Kidney capillary endothelial cell (primary cell): ENCODE measurements at regions not wholly inside any gene's neighbourhood (a gene's known extent, or its start where the extent isn't known, plus 50 kb on each side); places are given as distances from the start of the nearest gene placed in this dataset.
"Not testable (repeated sequence)": the region's sequence is repeated elsewhere in the genome, so short reads cannot be mapped to it uniquely, and the experiment has no call there.

Experiments
- DNase-seq: peaks from one replicate; pipeline ENCODE4 v3.0.0-alpha.2; 2018; ENCODE audit warnings: low spot score

DNA sequence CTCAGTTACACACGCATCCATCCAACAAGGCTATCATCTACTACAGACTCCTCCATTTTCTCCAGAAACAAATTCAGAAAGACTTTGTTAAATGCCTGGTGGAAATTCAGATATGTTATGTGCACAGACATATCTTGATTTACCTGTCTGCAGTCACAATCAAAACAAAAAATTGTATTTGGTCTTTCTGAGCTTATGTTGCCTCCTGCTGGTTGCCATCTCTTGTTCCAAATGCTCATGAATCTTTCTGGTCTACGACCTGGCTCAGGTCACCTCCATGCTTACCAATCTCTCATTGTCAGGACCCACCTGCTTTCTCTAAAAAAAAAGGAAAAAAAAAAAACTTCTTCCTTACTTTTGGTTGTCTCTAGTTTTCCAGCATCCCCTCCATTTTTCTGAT lies 169.2 kb upstream of the PLXNC1 start:
- peak; percentile 7 for DNase-seq

DNA sequence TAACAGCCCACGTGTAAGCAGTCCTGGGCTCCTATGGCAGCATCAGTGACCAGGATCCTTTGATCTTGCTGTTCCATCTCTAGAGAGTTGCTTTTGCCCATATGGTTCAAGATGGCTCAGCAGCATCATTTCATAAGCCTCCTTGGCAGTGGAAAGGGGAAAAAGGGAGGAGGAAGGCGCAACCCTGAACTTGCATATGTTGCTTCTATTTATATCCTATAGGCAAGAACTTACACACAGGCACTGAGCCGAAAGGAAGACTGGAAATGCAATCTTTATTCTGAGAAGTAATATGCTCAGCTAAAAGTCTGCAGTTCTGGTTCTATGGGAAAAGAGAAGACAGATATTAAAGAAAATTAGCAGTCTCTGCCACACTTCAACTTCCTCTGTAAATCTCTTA lies 167.7 kb upstream of the PLXNC1 start:
- no peak for DNase-seq

DNA sequence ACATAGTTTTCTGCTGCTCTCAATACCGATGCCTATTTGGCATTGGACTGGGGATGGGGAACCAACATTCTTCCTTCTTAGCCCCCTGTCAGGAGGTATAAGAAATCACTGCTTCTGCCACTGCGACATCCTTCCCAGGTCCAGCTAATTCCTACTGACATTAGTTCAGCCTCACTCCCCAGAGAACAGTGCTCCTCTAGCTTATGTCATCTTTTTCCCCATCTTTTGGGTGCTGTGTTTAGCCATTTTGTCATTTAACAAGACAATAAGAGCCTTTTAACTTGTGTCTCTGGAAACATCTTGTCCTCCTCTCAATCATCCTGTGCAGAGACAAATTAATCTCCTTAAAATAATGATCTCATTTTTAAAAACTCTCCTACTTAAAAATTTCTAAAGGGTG lies 167.0 kb upstream of the PLXNC1 start:
- no peak for DNase-seq

DNA sequence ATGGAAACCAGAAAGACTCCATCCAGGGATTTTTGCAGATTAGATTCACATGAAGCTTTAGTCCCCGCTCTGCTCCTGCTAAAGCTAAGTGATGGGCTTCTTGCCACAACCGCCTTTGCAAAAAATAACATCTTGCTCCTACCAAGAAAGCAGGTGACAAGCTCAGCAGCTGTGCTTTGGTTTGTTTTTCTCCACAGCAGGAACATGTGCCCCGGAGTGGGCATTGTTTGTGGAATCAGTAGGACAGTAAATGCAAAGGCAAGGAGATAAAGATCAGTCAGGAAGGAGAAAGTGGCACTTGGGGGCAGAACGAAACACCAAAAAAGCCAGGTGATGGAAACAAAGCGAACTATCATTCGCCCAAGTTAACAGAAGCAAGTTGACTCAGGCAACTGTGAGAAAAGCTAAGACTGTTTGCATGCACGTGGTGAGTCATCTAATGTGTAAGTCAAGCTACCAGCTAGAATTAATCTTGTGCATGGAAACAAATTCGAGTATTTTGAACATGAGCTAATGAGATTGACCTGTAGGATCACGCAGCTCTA lies 165.5 kb upstream of the PLXNC1 start:
- DNase-seq = peak; percentile 8

DNA sequence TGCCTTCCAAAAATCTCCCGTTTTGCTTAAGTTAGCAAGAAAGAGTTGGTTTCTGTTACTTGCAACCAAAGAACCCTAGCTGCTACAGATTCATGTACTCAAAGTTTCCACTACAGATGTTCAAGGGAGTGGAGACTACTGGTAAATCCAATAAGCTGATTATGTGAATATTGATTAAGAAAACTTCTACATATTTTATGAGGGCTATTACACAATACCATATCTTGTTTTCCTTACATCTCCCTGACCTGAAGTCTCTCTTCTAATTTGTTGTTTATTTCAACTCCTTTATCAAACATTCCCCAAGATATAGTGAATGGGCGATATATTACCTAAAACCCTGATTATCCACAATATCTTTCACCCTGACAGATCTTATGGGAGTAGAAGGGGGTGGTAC lies 164.4 kb upstream of the PLXNC1 start:
- DNase-seq = no peak

DNA sequence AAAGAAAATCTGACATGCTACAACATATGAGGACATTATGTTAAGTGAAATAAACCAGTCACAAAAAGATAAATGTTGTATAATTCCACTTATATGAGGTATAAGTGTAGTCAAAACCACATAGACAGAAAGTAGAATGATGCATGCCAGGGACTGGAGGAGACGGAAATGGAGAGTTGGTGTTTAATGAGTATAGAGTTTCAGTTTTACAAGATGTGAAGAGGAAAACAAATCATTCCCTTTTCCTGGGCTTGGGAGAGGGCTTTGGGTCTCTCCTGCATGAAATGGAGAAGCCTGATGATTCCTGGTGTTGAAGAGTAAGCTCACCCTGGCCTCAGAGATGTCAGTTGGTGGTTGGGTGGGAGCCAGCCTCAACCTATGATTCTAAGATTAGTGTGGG lies 158.4 kb upstream of the PLXNC1 start:
- DNase-seq = no peak

DNA sequence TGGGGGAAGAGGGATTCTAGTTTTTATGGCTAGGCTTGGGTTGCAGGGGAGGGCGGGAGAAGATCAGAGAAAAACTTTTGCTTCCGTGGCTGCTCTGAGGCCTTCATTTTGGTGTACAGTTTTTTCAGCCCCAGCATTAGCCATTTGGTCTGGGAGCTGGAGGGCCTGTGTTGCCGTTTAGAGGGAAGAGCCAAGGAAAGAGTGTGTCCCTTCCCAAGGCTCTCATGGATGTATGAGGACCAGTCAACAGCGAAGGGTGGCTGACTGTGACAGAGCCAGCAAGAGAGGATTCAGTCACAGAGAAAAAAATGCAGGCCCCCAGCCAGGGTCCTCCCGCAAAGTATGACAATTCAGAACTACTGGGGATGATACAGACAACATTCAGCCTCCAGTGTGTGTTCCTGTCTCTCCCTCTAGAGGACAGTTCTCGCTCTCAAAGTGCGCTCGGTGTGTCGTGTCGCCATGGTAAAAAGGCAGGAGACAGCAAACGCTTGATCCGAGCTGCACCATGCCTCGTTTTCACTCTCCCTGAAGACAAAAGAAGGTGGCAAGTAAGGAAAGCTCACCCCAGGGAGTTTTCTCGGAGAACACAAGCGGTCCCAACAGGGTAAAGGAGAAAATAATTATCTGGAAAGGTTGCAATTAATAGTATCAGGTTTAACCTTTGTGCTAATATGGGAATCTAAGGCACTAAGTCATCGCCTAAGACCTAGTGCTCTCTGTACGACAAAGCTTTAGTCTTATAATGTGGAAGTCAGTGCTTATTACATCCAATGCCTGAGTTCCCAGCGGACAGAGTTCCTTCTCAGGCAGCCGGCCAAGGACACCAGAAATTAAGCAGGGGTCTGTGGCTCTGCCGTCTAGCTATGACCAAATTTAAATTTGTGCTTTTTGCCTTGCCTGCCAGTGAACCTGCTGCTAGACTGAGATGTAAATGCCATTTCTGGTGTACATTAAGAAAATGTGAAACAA lies 157.3 kb upstream of the PLXNC1 start:
- no peak for DNase-seq

DNA sequence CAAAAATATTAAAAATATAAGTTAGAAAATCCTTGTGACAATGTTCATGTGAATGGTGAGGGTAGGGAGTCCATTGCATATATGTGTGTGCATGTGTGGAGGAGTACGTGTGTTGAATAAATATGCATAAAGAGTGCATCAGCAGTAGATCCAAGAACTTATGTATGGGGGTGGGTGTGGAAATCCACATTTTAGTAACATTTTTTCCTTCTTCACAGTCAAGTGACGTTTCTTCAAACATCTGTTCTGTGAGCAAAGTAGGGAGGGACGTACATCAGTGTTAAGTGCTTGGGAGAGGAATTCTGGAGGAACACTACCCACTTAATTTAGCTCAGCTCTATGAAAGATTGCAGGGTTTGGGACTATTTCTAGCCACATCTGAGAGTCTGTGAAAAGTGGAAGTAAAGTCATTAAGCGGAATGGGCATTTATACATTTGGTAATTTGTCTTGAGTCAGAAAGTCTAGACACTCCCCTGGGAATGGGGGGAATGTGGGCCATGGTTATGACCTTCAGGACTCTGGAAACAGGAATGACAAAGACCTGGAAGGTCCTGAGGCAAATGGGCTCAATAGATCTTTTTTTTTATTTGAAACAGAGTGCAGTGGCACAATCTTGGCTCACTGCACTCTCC lies 156.4 kb upstream of the PLXNC1 start:
- no peak for DNase-seq

DNA sequence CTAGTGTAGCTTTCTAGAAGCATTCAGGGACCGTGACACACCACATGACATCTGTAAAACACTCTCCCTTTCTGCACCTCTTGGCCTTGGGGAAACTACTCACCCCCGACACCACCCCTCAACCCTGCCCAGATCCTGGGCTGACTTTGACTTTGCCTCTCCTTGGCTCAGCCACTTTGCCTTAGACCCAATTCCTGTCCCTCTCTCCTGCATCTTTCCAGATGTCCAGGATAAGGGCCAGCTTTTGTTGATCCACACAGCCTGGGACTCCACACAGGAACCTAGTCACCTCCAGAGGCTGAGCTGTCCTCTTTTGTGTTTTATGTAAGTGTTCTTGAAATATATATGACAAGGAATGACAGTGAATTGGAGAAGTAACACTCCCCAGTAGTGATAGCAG lies 153.7 kb upstream of the PLXNC1 start:
- no peak for DNase-seq

DNA sequence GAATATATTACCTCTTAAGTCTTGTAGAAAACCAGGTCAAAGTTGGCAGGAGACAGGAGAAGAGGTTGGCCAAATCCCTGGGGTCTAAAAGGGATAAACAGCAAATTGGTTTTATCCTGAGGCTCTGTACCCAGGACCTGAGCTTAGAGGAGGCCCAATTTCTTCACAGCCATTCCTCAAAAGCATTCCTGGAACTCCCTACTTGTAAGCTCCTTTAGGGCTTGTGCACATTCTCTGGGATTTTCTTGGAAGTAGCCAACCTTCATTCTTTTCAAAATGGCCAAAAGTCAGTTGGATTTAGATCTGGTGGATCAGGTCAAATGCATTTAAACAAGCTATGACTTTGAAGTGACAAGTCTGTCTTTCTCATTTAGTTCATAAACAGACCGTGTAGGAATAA lies 152.1 kb upstream of the PLXNC1 start:
- DNase-seq = no peak

DNA sequence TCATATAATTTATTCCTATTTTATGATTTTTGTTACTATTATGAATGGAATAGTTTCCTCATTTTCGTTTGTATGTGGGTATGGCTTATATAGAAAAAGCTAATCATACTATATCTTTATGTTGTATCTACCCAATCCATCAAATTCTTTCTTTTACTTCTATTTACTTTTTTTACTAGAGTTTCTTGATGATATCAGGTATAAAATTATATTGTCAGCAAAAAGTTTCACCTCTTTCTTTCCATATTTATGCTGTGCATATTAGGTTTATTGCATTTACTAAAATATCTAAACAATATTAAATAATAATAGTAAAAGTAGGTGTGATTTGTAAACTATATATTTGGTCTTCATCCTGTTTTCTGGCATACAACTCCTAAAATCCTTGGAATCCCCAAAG lies 146.7 kb upstream of the PLXNC1 start:
- DNase-seq = no peak

DNA sequence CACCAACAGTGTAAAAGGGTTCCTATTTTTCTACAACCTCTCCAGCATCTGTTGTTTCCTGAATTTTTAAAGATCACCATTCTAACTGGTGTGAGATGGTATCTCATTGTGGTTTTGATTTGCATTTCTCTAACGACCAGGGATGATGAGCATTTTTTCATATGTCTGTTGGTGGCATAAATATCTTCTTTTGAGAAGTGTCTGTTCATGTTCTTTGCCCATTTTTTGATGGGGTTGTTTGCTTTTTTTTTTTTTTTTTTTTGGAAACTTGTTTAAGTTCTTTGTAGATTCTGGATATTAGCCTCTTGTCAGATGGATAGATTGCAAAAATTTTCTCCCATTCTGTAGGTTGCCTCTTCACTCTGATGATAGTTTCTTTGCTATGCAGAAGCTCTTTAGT lies 145.5 kb upstream of the PLXNC1 start:
- not testable (repeated sequence) for DNase-seq

DNA sequence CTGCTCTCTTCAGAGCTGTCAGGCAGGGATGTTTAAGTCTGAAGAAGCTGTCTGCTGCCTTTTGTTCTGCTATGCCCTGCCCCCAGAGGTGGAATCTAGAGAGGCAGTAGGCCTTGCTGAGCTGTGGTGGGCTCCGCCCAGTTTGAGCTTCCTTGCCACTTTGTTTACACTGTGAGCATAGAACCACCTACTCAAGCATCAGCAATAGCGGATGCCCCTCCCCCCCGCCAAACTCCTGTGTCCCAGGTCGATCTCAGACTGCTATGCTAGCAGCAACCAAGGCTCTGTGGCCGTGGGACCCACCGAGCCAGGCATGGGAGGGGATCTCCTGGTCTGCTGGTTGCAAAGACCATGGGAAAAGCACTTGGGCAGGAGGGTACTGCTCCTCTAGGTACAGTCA lies 140.5 kb upstream of the PLXNC1 start:
- DNase-seq = not testable (repeated sequence)

DNA sequence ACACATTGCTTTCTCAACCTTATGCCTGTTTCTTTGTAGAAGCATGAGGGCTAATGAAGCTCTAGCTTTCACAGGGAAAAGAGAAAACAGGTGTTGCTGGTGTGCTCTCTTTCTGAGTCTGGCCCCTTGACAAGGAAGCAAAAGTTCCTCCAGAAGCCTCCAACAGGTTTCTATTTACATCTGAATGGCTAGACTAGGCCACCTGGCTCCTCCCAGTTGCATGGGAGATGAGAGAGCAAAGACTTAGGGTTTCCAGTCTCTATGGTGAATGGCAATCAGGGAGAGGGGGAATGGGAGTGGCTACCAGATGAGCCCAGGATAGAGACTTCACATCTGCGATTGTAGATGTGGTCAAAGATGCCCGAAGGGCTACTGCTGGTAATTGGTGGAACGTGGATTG lies 138.1 kb upstream of the PLXNC1 start:
- DNase-seq = no peak

DNA sequence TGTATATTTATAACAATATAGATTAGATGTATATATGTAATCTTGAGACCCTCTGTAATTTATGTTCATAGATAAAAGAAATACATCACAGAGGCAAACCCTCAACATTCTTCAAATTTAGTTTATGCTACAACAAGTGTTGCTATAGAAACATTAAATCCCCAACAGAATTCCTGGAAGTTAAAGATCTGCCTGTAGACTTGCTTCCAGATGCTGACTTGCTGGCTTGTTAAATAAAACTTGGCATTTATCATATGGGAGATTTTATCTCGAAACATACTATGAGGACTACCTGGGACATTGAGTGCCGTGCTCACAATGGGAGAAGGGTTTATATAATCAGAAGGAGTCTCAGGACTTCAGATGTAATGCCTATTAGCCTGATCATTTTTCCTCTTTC lies 136.3 kb upstream of the PLXNC1 start:
- no peak for DNase-seq

DNA sequence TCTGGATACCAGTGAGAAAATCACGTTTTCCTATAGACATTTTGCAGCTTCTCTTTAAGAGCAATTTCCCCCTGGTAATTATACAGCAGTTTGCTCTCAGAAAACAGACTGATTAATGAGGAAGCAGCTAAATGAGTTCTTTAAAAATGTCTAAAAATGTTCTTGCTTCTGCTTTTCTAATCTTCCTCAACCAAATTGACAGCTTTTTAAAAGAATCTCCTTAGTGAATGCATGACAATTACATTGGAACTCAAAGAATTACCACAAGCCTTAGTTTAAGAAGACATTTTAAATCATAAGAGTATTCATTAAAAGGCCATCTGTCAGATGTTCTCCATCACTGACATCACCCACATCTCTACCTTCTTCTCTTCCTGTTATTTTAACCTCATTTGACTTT lies 135.8 kb upstream of the PLXNC1 start:
- DNase-seq = no peak

DNA sequence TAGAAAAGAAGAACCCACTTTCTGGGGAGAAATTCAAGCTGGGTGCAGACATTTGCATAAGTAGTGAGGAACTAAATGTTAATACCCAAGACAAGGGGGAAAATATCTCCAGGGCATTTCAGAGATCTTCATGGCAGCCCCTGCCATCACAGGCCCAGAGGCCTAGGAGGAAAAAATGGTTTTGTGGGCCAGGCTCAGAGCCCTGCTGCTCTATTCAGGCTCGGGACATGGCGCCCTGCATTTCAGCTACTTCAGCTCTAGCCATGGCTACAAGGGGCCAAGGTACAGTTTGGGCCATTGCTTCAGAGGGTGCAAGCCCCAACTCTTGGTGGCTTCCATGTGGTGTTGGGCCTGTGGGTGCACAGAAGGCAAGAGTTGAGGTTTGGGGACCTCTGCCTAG lies 131.1 kb upstream of the PLXNC1 start:
- DNase-seq = not testable (repeated sequence)

DNA sequence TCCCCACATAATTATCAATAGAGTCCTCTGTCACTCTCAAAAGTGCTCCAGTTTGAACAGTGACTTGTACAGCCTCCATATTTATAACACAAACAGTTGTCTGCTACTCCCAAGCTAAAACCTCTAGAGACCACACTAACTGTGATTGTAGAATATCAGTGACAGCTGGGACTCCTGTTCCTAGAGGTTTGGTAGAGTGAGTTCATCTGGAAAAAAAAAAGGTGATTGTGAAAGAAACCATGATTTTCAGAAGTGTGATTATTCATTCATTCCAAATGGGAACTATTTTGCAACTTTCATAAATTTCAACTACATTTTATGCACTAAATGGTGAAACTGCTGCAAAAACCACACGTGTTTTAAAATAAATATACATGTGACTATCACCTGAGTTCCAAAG lies 128.0 kb upstream of the PLXNC1 start:
- DNase-seq = no peak

DNA sequence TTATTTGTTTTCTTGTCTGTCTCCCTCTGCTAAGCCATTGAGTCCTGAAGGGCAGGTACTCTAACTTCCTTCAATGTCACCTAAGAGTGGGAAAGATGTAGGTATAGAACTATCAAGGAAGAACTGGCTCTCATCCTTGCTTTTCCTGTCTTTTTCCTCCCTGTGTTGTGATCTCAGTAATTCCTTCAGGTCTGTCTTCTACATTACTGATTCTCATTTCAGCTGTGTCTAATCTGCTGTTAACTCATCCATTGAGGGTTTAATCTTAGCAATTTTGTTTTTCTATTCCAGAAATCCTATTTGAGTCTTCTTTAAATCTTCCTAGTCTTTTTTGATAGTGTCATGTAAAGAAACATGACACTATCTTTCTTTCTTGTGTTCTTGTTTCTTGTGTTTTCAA lies 124.5 kb upstream of the PLXNC1 start:
- DNase-seq = no peak

DNA sequence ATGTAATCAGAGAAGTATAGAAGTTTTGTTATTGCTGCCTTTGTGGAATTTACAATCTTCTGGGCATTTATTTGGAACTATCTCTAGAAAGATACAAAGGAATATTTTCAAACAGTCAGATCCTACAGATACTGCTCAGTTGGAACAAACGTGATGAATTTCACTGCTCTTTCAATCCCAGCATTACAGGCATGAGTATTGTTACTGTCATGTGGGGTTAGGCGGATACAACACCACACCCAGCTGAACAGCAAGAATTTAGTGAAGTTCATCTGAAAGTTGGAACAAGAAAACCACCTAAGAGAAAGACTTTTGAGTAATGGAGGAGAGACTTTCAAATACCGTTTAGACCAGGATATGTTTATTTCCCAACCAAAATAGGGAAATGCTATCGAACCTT lies 123.3 kb upstream of the PLXNC1 start:
- DNase-seq = no peak

DNA sequence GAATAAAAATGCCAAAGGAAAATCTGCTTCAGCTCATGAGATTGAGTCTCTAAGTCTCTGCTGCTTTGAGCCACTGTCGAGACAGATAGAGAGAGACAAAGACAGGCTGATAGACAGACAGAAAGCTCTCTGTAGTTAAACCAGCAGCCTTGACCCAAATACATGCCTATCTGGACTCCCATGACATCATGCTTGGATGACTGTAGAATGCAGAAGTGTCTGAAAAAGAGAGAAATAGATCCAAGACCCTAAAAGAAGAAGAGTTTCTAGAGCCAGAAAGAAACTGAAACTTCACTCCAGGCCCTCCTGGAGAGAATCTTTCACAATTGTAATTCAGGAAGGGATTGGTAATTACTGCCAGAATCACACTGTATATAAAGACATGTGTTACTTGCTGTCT lies 122.6 kb upstream of the PLXNC1 start:
- no peak for DNase-seq

DNA sequence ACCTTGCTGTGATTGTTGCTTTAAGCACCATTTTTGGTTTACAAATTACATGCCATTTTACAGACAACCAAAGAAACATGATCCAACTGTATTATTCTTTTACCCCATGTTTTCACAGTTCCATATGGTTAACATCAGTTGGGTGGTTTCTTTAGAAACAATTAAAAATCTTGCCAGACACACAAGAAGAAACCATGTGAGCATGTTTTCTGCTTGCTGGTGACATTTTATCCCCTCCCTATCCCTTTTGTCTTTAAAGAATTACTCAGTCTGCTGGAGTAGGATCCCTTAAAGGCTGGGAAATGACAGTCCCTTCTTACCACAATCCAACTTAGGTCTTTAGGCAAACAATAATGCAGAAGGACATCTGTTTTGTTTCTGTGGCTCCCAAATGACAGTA lies 121.8 kb upstream of the PLXNC1 start:
- no peak for DNase-seq

DNA sequence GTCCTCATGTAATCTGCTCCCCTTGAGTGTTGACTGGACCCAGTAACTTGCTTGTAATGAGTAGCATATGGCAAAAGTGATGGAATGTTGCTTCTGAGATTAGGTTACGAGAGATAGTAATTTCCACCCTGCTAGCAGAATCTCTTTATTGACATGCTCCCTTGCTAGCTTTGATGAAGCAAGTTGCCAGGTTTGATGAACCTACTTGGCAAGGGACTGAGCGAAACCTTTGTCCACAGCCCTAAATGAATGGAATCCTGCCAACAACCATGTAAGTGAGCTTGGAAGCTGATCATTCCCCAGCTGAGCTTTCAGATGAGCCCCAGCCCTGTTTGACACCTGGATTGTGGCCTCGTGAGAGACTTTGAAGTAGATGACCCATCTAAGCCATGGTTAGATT lies 120.8 kb upstream of the PLXNC1 start:
- no peak for DNase-seq
